ENCODE measurements at regions not wholly inside any gene's neighbourhood (a gene's known extent, or its start where the extent isn't known, plus 50 kb on each side); places are given as distances from the start of the nearest gene placed in this dataset.

- no peak for DNase-seq
These were observed 181.9 kb upstream of the DLGAP1 start for GRCh38 chr18:4636967-4637366.

- no peak for DNase-seq
These were observed 176.1 kb upstream of the DLGAP1 start for GRCh38 chr18:4631239-4631638.

GRCh38 chr18:4605212-4605611 is 150.1 kb upstream of the DLGAP1 start:
- no peak for DNase-seq

- DNase-seq = no peak
These were observed 148.8 kb upstream of the DLGAP1 start for GRCh38 chr18:4603955-4604354.

- no peak for DNase-seq
These were observed 144.2 kb upstream of the DLGAP1 start for GRCh38 chr18:4599312-4599711.

- no peak for DNase-seq
These were observed 142.2 kb upstream of the DLGAP1 start for GRCh38 chr18:4597301-4597700.

- no peak for DNase-seq
These were observed 138.8 kb upstream of the DLGAP1 start for GRCh38 chr18:4593895-4594294.

GRCh38 chr18:4593459-4593858 is 138.4 kb upstream of the DLGAP1 start:
- DNase-seq = no peak

GRCh38 chr18:4589056-4589800 is 134.1 kb upstream of the DLGAP1 start:
- no peak for DNase-seq

- DNase-seq = no peak
These were observed 132.1 kb upstream of the DLGAP1 start for GRCh38 chr18:4587204-4587603.

GRCh38 chr18:4586731-4587130 is 131.6 kb upstream of the DLGAP1 start:
- no peak for DNase-seq

- no peak for DNase-seq
These were observed 127.6 kb upstream of the DLGAP1 start for GRCh38 chr18:4582431-4583335.

- DNase-seq = no peak
These were observed 126.9 kb upstream of the DLGAP1 start for GRCh38 chr18:4581966-4582365.

- no peak for DNase-seq
These were observed 123.3 kb upstream of the DLGAP1 start for GRCh38 chr18:4578449-4578848.

- DNase-seq = no peak
These were observed 118.6 kb upstream of the DLGAP1 start for GRCh38 chr18:4573735-4574134.

GRCh38 chr18:4557502-4557901 is 102.4 kb upstream of the DLGAP1 start:
- no peak for DNase-seq

- no peak for DNase-seq
These were observed 95.9 kb upstream of the DLGAP1 start for GRCh38 chr18:4551001-4551360.

- no peak for DNase-seq
These were observed 94.2 kb upstream of the DLGAP1 start for GRCh38 chr18:4549164-4549872.

GRCh38 chr18:4547126-4547525 is 92.0 kb upstream of the DLGAP1 start:
- no peak for DNase-seq

- no peak for DNase-seq
These were observed 89.0 kb upstream of the DLGAP1 start for GRCh38 chr18:4544142-4544541.

- DNase-seq = no peak
These were observed 88.6 kb upstream of the DLGAP1 start for GRCh38 chr18:4543711-4544110.

- DNase-seq = no peak
These were observed 86.5 kb upstream of the DLGAP1 start for GRCh38 chr18:4541588-4541987.

GRCh38 chr18:4536447-4536846 is 81.3 kb upstream of the DLGAP1 start:
- DNase-seq = no peak

GRCh38 chr18:4528405-4528804 is 73.3 kb upstream of the DLGAP1 start:
- DNase-seq = no peak

All from stimulated activated CD4-positive, alpha-beta T cell treated with anti-CD3 and anti-CD28 coated beads, Interleukin-1b, Interleukin-23, amount 100 ng/mL, for 48 hours (primary cell).